ENCODE measurements at regions not wholly inside any gene's neighbourhood (a gene's known extent, or its start where the extent isn't known, plus 50 kb on each side); places are given as distances from the start of the nearest gene placed in this dataset.

- no peak overlapping the region for H3K27ac ChIP-seq (ENCODE audit: low read depth, low read length)
- H3K27me3 ChIP-seq (ENCODE audit: control insufficient read depth, insufficient read depth, low read length), result no peaks in the 10 kb centered on the region
- H3K4me3 ChIP-seq (ENCODE audit: low read depth, low read length), result no peak overlapping the region
- H3K9ac ChIP-seq (ENCODE audit: low read length), result no peak overlapping the region
- no peaks in the 10 kb centered on the region for H3K36me3 ChIP-seq (ENCODE audit: control insufficient read depth, insufficient read depth, low read length)
- H3K9me3 ChIP-seq (ENCODE audit: control insufficient read depth, insufficient read depth, low read depth, low read length), result no peaks in the 10 kb centered on the region
- H3K4me1 ChIP-seq (ENCODE audit: control insufficient read depth, insufficient read depth, low read length), result 0 out of 2 replicates have a peak, but pooled peaks cover 2% of the 10 kb centered on the region
Measured at GRCh38 chr20:48149902-48150301, 364.6 kb upstream of the SULF2 start.

- Histone ChIP-seq H3K27ac (ENCODE audit: low read depth, low read length) (no peak overlapping the region), H3K9me3 (ENCODE audit: control insufficient read depth, insufficient read depth, low read depth, low read length) (no peaks in the 10 kb centered on the region)
Measured at GRCh38 chr20:48148916-48149672, 363.8 kb upstream of the SULF2 start.

GRCh38 chr20:48148020-48148419 lies 362.7 kb upstream of the SULF2 start:
- H3K4me3 ChIP-seq (ENCODE audit: low read depth, low read length), result no peak overlapping the region
- H3K4me1 ChIP-seq (ENCODE audit: control insufficient read depth, insufficient read depth, low read length), result 0 out of 2 replicates have a peak, but pooled peaks cover 2% of the 10 kb centered on the region
- H3K9me3 ChIP-seq (ENCODE audit: control insufficient read depth, insufficient read depth, low read depth, low read length), result no peaks in the 10 kb centered on the region
- H3K9ac ChIP-seq (ENCODE audit: low read length), result no peak overlapping the region
- no peaks in the 10 kb centered on the region for H3K36me3 ChIP-seq (ENCODE audit: control insufficient read depth, insufficient read depth, low read length)
- no peak overlapping the region for H3K27ac ChIP-seq (ENCODE audit: low read depth, low read length)
- H3K27me3 ChIP-seq (ENCODE audit: control insufficient read depth, insufficient read depth, low read length), result no peaks in the 10 kb centered on the region

More at GRCh38 chr20:48148916-48149672, 363.8 kb upstream of the SULF2 start:
- Histone ChIP-seq H3K36me3 (ENCODE audit: control insufficient read depth, insufficient read depth, low read length) (no peaks in the 10 kb centered on the region), H3K27me3 (ENCODE audit: control insufficient read depth, insufficient read depth, low read length) (no peaks in the 10 kb centered on the region), H3K4me3 (ENCODE audit: low read depth, low read length) (no peak overlapping the region), H3K9ac (ENCODE audit: low read length) (no peak overlapping the region), H3K4me1 (ENCODE audit: control insufficient read depth, insufficient read depth, low read length) (0 out of 2 replicates have a peak, but pooled peaks cover 2% of the 10 kb centered on the region)

GRCh38 chr20:48147311-48147710 lies 362.0 kb upstream of the SULF2 start:
- no peak overlapping the region for H3K9ac ChIP-seq (ENCODE audit: low read length)
- H3K9me3 ChIP-seq (ENCODE audit: control insufficient read depth, insufficient read depth, low read depth, low read length), result no peaks in the 10 kb centered on the region; the same call in 1 of the 2 replicates
- no peaks in the 10 kb centered on the region for H3K36me3 ChIP-seq (ENCODE audit: control insufficient read depth, insufficient read depth, low read length)
- H3K27ac ChIP-seq (ENCODE audit: low read depth, low read length), result no peak overlapping the region
- H3K4me1 ChIP-seq (ENCODE audit: control insufficient read depth, insufficient read depth, low read length), result 0 out of 2 replicates have a peak, but pooled peaks cover 2% of the 10 kb centered on the region
- no peaks in the 10 kb centered on the region for H3K27me3 ChIP-seq (ENCODE audit: control insufficient read depth, insufficient read depth, low read length)
- H3K4me3 ChIP-seq (ENCODE audit: low read depth, low read length), result no peak overlapping the region

GRCh38 chr20:48146877-48147276 lies 361.6 kb upstream of the SULF2 start:
- H3K9ac ChIP-seq (ENCODE audit: low read length), result no peak overlapping the region
- no peaks in the 10 kb centered on the region for H3K36me3 ChIP-seq (ENCODE audit: control insufficient read depth, insufficient read depth, low read length)
- H3K27ac ChIP-seq (ENCODE audit: low read depth, low read length), result no peak overlapping the region
- H3K27me3 ChIP-seq (ENCODE audit: control insufficient read depth, insufficient read depth, low read length), result no peaks in the 10 kb centered on the region
- 0 out of 2 replicates have a peak, but pooled peaks cover 2% of the 10 kb centered on the region for H3K4me1 ChIP-seq (ENCODE audit: control insufficient read depth, insufficient read depth, low read length)
- H3K4me3 ChIP-seq (ENCODE audit: low read depth, low read length), result no peak overlapping the region
- peaks cover 3% of the 10 kb centered on the region; the same call in 1 of the 2 replicates for H3K9me3 ChIP-seq (ENCODE audit: control insufficient read depth, insufficient read depth, low read depth, low read length)

GRCh38 chr20:48146308-48146707 lies 361.0 kb upstream of the SULF2 start:
- H3K9ac ChIP-seq (ENCODE audit: low read length), result no peak overlapping the region
- 0 out of 2 replicates have a peak, but pooled peaks cover under 1% of the 10 kb centered on the region for H3K4me1 ChIP-seq (ENCODE audit: control insufficient read depth, insufficient read depth, low read length)
- H3K9me3 ChIP-seq (ENCODE audit: control insufficient read depth, insufficient read depth, low read depth, low read length), result peaks cover 9% of the 10 kb centered on the region
- no peaks in the 10 kb centered on the region for H3K27me3 ChIP-seq (ENCODE audit: control insufficient read depth, insufficient read depth, low read length)
- H3K4me3 ChIP-seq (ENCODE audit: low read depth, low read length), result no peak overlapping the region
- H3K36me3 ChIP-seq (ENCODE audit: control insufficient read depth, insufficient read depth, low read length), result no peaks in the 10 kb centered on the region
- H3K27ac ChIP-seq (ENCODE audit: low read depth, low read length), result no peak overlapping the region

- Histone ChIP-seq H3K4me1 (ENCODE audit: control insufficient read depth, insufficient read depth, low read length) (no peaks in the 10 kb centered on the region), H3K36me3 (ENCODE audit: control insufficient read depth, insufficient read depth, low read length) (no peaks in the 10 kb centered on the region), H3K27ac (ENCODE audit: low read depth, low read length) (no peak overlapping the region), H3K9ac (ENCODE audit: low read length) (no peak overlapping the region), H3K9me3 (ENCODE audit: control insufficient read depth, insufficient read depth, low read depth, low read length) (peaks cover 15% of the 10 kb centered on the region), H3K27me3 (ENCODE audit: control insufficient read depth, insufficient read depth, low read length) (no peaks in the 10 kb centered on the region), H3K4me3 (ENCODE audit: low read depth, low read length) (no peak overlapping the region)
Measured at GRCh38 chr20:48143435-48144081, 358.3 kb upstream of the SULF2 start.

GRCh38 chr20:48142516-48142773 lies 357.2 kb upstream of the SULF2 start:
- no peak overlapping the region for H3K4me3 ChIP-seq (ENCODE audit: low read depth, low read length)
- H3K9ac ChIP-seq (ENCODE audit: low read length), result no peak overlapping the region
- H3K4me1 ChIP-seq (ENCODE audit: control insufficient read depth, insufficient read depth, low read length), result no peaks in the 10 kb centered on the region
- no peak overlapping the region for H3K27ac ChIP-seq (ENCODE audit: low read depth, low read length)
- no peaks in the 10 kb centered on the region for H3K27me3 ChIP-seq (ENCODE audit: control insufficient read depth, insufficient read depth, low read length)
- peaks cover 15% of the 10 kb centered on the region for H3K9me3 ChIP-seq (ENCODE audit: control insufficient read depth, insufficient read depth, low read depth, low read length)
- no peaks in the 10 kb centered on the region for H3K36me3 ChIP-seq (ENCODE audit: control insufficient read depth, insufficient read depth, low read length)

GRCh38 chr20:48141660-48142515 lies 356.6 kb upstream of the SULF2 start:
- H3K27ac ChIP-seq (ENCODE audit: low read depth, low read length), result no peak overlapping the region
- no peaks in the 10 kb centered on the region for H3K36me3 ChIP-seq (ENCODE audit: control insufficient read depth, insufficient read depth, low read length)
- H3K4me1 ChIP-seq (ENCODE audit: control insufficient read depth, insufficient read depth, low read length), result no peaks in the 10 kb centered on the region
- H3K9me3 ChIP-seq (ENCODE audit: control insufficient read depth, insufficient read depth, low read depth, low read length), result peaks cover 15% of the 10 kb centered on the region
- no peak overlapping the region for H3K4me3 ChIP-seq (ENCODE audit: low read depth, low read length)
- no peak overlapping the region for H3K9ac ChIP-seq (ENCODE audit: low read length)
- H3K27me3 ChIP-seq (ENCODE audit: control insufficient read depth, insufficient read depth, low read length), result no peaks in the 10 kb centered on the region

- Histone ChIP-seq H3K27me3 (ENCODE audit: control insufficient read depth, insufficient read depth, low read length) (no peaks in the 10 kb centered on the region), H3K36me3 (ENCODE audit: control insufficient read depth, insufficient read depth, low read length) (no peaks in the 10 kb centered on the region), H3K27ac (ENCODE audit: low read depth, low read length) (no peak overlapping the region)
Measured at GRCh38 chr20:48139262-48140041, 354.2 kb upstream of the SULF2 start.

More at GRCh38 chr20:48139262-48140041, 354.2 kb upstream of the SULF2 start:
- H3K4me1 ChIP-seq (ENCODE audit: control insufficient read depth, insufficient read depth, low read length), result no peaks in the 10 kb centered on the region
- peaks cover 15% of the 10 kb centered on the region for H3K9me3 ChIP-seq (ENCODE audit: control insufficient read depth, insufficient read depth, low read depth, low read length)
- no peak overlapping the region for H3K4me3 ChIP-seq (ENCODE audit: low read depth, low read length)
- no peak overlapping the region for H3K9ac ChIP-seq (ENCODE audit: low read length)
